ENCODE measurements at regions not wholly inside any gene's neighbourhood (a gene's known extent, or its start where the extent isn't known, plus 50 kb on each side); places are given as distances from the start of the nearest gene placed in this dataset.

- SMC1A ChIA-PET (ENCODE audit: uncharacterized antibody, unreplicated experiment): no interaction called here
These were observed 69.6 kb downstream of the ADRA2C start for GRCh38 chr4:3835527-3836405.

More at GRCh38 chr4:3835527-3836405, 69.6 kb downstream of the ADRA2C start:
- 34% methylated on average over 20 of the region's 22 CpGs for WGBS (ENCODE audit: insufficient coverage, insufficient replicate concordance, low lambda C conversion rate, missing lambda C conversion rate)
- no peak overlapping the region for H2AFZ ChIP-seq (ENCODE audit: control insufficient read depth, low read depth, low read length)
- no peak overlapping the region for H3K4me2 ChIP-seq (ENCODE audit: control insufficient read depth, insufficient read depth)
- H3K9me3 ChIP-seq (replicated peaks; ENCODE audit: control insufficient read depth, insufficient read depth, low read length): no peaks in the 10 kb centered on the region; the same call in 2 of the 3 replicates
- no peaks in the 10 kb centered on the region; a peak in 1 of 4 replicates for H3K27me3 ChIP-seq (replicated peaks in 1 of 2; ENCODE audit: control insufficient read depth in 2 of 2, insufficient read depth in 2 of 2, low read length in 1 of 2)
- ChIA-PET CTCF (no interaction called here), RAD21 (ENCODE audit: unreplicated experiment) (no interaction called here), POLR2A (no interaction called here)
- H3K9ac ChIP-seq (ENCODE audit: control insufficient read depth, insufficient read depth, low read length): no peak overlapping the region
- DNase-seq (ENCODE audit: low read depth, low spot score) (no peak), ATAC-seq (no peak), FAIRE-seq (no peak)
- no peaks in the 10 kb centered on the region for H4K20me1 ChIP-seq (ENCODE audit: control insufficient read depth, insufficient read depth)
- BruUV-seq (replicated peaks): no TSS peak
- H3K4me3 ChIP-seq: no peak overlapping the region
- intact Hi-C loops (cut with micrococcal nuclease; ENCODE audit: unreplicated experiment): no loop called here
- no peak overlapping the region for H3K27ac ChIP-seq (ENCODE audit: control insufficient read depth, insufficient read depth)
- no peaks in the 10 kb centered on the region for H3K36me3 ChIP-seq (ENCODE audit: control insufficient read depth in 2 of 2, insufficient read depth in 2 of 2, low read length in 1 of 2)
- in situ Hi-C loops (cut with MboI): no loop called here
- no peaks in the 10 kb centered on the region for H3K4me1 ChIP-seq (ENCODE audit: control insufficient read depth, insufficient read depth, low read length)
- TF ChIP-seq MXI1 (IDR thresholded peaks at IDR 0.05; ENCODE audit: low read depth, low read length): no peak
- TF ChIP-seq ZNF217 (IDR thresholded peaks at IDR 0.05): no peak
- TF ChIP-seq TBL1XR1 (IDR thresholded peaks at IDR 0.05; ENCODE audit: low read depth, low read length): no peak
- no peak for TF ChIP-seq CTCF (IDR thresholded peaks at IDR 0.05 in 2 of 3, conservative IDR thresholded peaks at IDR 0.05 in 1 of 3; ENCODE audit: control insufficient read depth in 2 of 3, extremely low read depth in 1 of 3, insufficient read depth in 1 of 3, low read depth in 3 of 3, low read length in 3 of 3)
- no peak for TF ChIP-seq PKNOX1 (IDR thresholded peaks at IDR 0.05)
- TF ChIP-seq SKIL (IDR thresholded peaks at IDR 0.05; ENCODE audit: low read depth, poor library complexity, severe bottlenecking): no peak
- no peak for TF ChIP-seq JUNB (IDR thresholded peaks at IDR 0.05)
- no peak for TF ChIP-seq BCL11A (IDR thresholded peaks at IDR 0.05; ENCODE audit: low read depth, low read length)
- no peak for TF ChIP-seq IKZF1 (conservative IDR thresholded peaks at IDR 0.05)
- no peaks in the 10 kb centered on the region for H3K79me2 ChIP-seq (ENCODE audit: control insufficient read depth, insufficient read depth, low read length)

Measured in GM12878 (cell line).